DND-41 (cell line): ENCODE measurements at regions not wholly inside any gene's neighbourhood (a gene's known extent, or its start where the extent isn't known, plus 50 kb on each side); places are given as distances from the start of the nearest gene placed in this dataset.

ENCODE experiments used
- ATAC-seq: fragments of 200-7000 bp; cut with Tn5 transposase; 3 replicates; pipeline ENCODE4 v1.9.1; 2021; ENCODE audit warnings: low read depth; ENCODE audit not compliant: insufficient read depth
- DNase-seq: peaks from one replicate; pipeline ENCODE4 v3.0.0-alpha.2; 2020
- H2AFZ ChIP-seq: 2 replicates; pipeline ENCODE4 v1.6.0; 2012; ENCODE audit warnings: low read depth, low read length
- H3K27ac ChIP-seq: 2 replicates; pipeline ENCODE4 v1.5.1; 2012; ENCODE audit warnings: low read length, inconsistent platforms
- H3K27me3 ChIP-seq: fragments of 200-600 bp; sonication (generic); 2 replicates; pipeline ENCODE4 v1.6.0; 2012; ENCODE audit warnings: low read length, mild to moderate bottlenecking, inconsistent platforms; ENCODE audit not compliant: insufficient read depth, poor library complexity
- H3K36me3 ChIP-seq: 2 replicates; pipeline ENCODE4 v1.5.1; 2012; ENCODE audit warnings: low read length, inconsistent platforms; ENCODE audit not compliant: insufficient read depth
- H3K4me1 ChIP-seq: 2 replicates; pipeline ENCODE4 v1.5.1; 2012; ENCODE audit warnings: mild to moderate bottlenecking, low read length; ENCODE audit not compliant: insufficient read depth
- H3K4me2 ChIP-seq: 2 replicates; pipeline ENCODE4 v1.6.0; 2012; ENCODE audit warnings: mild to moderate bottlenecking, moderate library complexity, low read length, inconsistent platforms; ENCODE audit not compliant: insufficient read depth
- H3K4me3 ChIP-seq, 2 experiments: fragments of 200-600 bp in 1 of 2; shearing (Covaris generic) in 1 of 2; 2 replicates each; pipeline ENCODE4 v1.5.1; 2012 to 2016; ENCODE audit warnings: inconsistent platforms in 2 of 2, low read length in 2 of 2, mild to moderate bottlenecking in 2 of 2, low read depth in 1 of 2, moderate library complexity in 1 of 2
- H3K79me2 ChIP-seq: 2 replicates; pipeline ENCODE4 v1.6.0; 2012; ENCODE audit warnings: low read length, inconsistent platforms; ENCODE audit not compliant: insufficient read depth
- H3K9ac ChIP-seq: 2 replicates; pipeline ENCODE4 v1.6.0; 2012; ENCODE audit warnings: low read depth, mild to moderate bottlenecking, inconsistent platforms, low read length, moderate library complexity
- H3K9me3 ChIP-seq: 2 replicates; pipeline ENCODE4 v1.5.1; 2012; ENCODE audit warnings: low read length, moderate library complexity, mild to moderate bottlenecking, inconsistent platforms; ENCODE audit not compliant: insufficient read depth, severe bottlenecking
- H4K20me1 ChIP-seq: 2 replicates; pipeline ENCODE4 v1.6.0; 2012; ENCODE audit warnings: low read length; ENCODE audit not compliant: insufficient read depth
- EZH2 ChIP-seq: IDR thresholded peaks from 3 replicates; pipeline ENCODE4 v1.6.1; 2012; ENCODE audit warnings: borderline replicate concordance, low read depth, mild to moderate bottlenecking, moderate library complexity, low read length, inconsistent platforms; ENCODE audit not compliant: severe bottlenecking
- TF ChIP-seq, protein P1 (sequence below): IDR thresholded peaks from 2 replicates; pipeline ENCODE4 v1.5.1; 2012; ENCODE audit warnings: borderline replicate concordance, low read length, moderate library complexity, mild to moderate bottlenecking; ENCODE audit not compliant: poor library complexity, severe bottlenecking; ENCODE audit errors: extremely low read depth

DNA sequence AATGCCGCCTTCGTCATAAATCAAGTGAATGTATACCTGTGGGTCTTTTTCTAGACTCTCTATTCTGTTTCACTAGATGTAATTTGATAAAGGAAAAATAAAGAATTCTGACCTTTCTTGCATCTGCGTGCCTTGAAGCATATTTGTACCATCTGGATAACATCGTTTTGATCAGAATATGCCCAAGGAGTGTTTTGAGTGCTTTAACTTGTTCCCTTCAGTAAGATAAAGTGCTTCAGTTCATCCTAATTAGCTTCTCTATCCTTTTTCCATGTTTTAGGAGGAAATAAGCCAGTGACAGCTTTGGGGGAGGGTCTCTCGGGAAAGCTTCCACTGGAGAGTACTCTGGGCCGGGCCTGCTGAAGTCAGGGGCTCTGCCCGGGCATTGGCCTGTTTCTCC lies 113.5 kb upstream of the DAP start:
- no peaks in the 10 kb centered on the region for H3K9me3 ChIP-seq
- no peak overlapping the region for H3K9ac ChIP-seq
- no peak overlapping the region for H3K27ac ChIP-seq
- TF ChIP-seq, protein P1, sequence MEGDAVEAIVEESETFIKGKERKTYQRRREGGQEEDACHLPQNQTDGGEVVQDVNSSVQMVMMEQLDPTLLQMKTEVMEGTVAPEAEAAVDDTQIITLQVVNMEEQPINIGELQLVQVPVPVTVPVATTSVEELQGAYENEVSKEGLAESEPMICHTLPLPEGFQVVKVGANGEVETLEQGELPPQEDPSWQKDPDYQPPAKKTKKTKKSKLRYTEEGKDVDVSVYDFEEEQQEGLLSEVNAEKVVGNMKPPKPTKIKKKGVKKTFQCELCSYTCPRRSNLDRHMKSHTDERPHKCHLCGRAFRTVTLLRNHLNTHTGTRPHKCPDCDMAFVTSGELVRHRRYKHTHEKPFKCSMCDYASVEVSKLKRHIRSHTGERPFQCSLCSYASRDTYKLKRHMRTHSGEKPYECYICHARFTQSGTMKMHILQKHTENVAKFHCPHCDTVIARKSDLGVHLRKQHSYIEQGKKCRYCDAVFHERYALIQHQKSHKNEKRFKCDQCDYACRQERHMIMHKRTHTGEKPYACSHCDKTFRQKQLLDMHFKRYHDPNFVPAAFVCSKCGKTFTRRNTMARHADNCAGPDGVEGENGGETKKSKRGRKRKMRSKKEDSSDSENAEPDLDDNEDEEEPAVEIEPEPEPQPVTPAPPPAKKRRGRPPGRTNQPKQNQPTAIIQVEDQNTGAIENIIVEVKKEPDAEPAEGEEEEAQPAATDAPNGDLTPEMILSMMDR, result no peak
- no peak for TF ChIP-seq EZH2
- H2AFZ ChIP-seq, result no peak overlapping the region
- no peaks in the 10 kb centered on the region for H3K36me3 ChIP-seq
- H3K4me2 ChIP-seq, result no peak overlapping the region
- no peak overlapping the region for H3K4me3 ChIP-seq
- H3K79me2 ChIP-seq, result no peaks in the 10 kb centered on the region
- H4K20me1 ChIP-seq, result no peaks in the 10 kb centered on the region
- ATAC-seq (no peak), DNase-seq (no peak)
- peaks cover 8% of the 10 kb centered on the region for H3K27me3 ChIP-seq
- no peaks in the 10 kb centered on the region for H3K4me1 ChIP-seq

DNA sequence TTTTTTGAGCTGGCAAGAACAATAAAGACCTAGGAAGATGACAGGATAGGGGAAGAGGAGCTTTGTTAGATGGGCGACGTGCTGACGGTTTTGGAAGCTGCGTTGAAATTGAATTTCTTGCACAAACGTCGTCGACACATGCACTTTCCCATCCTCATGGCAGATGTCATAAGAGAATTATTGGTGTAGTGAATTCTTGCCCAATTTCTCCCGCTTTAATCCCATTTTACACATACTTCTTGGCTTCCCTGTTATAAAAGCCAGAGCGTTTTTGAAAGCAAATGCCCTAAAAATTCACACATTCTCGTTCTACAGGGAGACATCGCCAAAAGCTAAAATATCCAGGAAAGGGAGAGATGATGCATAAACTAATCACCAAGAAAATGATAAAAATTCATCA lies 109.8 kb upstream of the DAP start:
- Histone ChIP-seq H3K36me3 (no peaks in the 10 kb centered on the region), H4K20me1 (no peaks in the 10 kb centered on the region), H2AFZ (no peak overlapping the region), H3K4me2 (no peak overlapping the region), H3K27me3 (peaks cover 3% of the 10 kb centered on the region), H3K9ac (no peak overlapping the region), H3K4me1 (no peaks in the 10 kb centered on the region), H3K27ac (no peak overlapping the region), H3K79me2 (no peaks in the 10 kb centered on the region), H3K4me3 (no peak overlapping the region), H3K9me3 (no peaks in the 10 kb centered on the region)
- no peak for DNase-seq
- TF ChIP-seq, protein P1, result no peak
- TF ChIP-seq EZH2, result no peak
- no peak for ATAC-seq

DNA sequence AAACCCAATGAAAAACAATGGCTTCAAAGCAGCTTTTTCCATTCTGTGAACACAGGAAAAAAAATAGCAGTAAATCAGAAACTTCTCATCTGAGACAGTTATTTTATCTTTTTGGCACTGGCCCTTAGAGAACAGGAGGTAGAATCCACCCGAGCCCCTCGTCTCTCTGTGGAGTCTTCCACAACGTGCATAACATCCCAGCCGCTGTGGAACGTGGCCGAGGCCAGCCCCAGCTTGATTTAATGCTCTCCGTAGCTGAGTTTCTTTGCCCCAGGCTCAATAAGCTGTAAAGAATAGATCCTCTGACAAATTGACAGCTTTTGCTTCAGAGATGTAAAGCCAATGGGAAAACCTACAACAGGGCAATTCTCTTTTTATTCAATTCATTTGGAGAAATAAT lies 107.9 kb upstream of the DAP start:
- no peak overlapping the region for H3K27ac ChIP-seq
- no peaks in the 10 kb centered on the region for H3K36me3 ChIP-seq
- H3K9me3 ChIP-seq, result no peaks in the 10 kb centered on the region
- H2AFZ ChIP-seq, result no peak overlapping the region
- no peak overlapping the region for H3K4me2 ChIP-seq
- H3K9ac ChIP-seq, result no peak overlapping the region
- H3K79me2 ChIP-seq, result no peaks in the 10 kb centered on the region
- TF ChIP-seq, protein P1, result no peak
- TF ChIP-seq EZH2, result no peak
- H3K4me3 ChIP-seq, result no peak overlapping the region
- DNase-seq (no peak), ATAC-seq (no peak)
- H4K20me1 ChIP-seq, result no peaks in the 10 kb centered on the region
- no peaks in the 10 kb centered on the region for H3K4me1 ChIP-seq
- peaks cover 3% of the 10 kb centered on the region for H3K27me3 ChIP-seq
